Fibroblast of pulmonary artery (primary cell): ENCODE measurements at regions not wholly inside any gene's neighbourhood (a gene's known extent, or its start where the extent isn't known, plus 50 kb on each side); places are given as distances from the start of the nearest gene placed in this dataset.

Source experiments
- DNase-seq: peaks from one replicate; pipeline ENCODE4 v3.0.0-alpha.2; 2010; ENCODE audit warnings: low read depth
- H3K4me3 ChIP-seq: replicated peaks from 2 replicates; pipeline ENCODE4 v1.5.1; 2011; ENCODE audit warnings: low read depth, mild to moderate bottlenecking, control low read depth, low read length, moderate library complexity
- TF ChIP-seq, protein P1 (sequence below): IDR thresholded peaks from 2 replicates; pipeline ENCODE4 v1.5.1; 2011; ENCODE audit warnings: mild to moderate bottlenecking, control low read depth, low read length, inconsistent platforms; ENCODE audit errors: missing control alignments

DNA sequence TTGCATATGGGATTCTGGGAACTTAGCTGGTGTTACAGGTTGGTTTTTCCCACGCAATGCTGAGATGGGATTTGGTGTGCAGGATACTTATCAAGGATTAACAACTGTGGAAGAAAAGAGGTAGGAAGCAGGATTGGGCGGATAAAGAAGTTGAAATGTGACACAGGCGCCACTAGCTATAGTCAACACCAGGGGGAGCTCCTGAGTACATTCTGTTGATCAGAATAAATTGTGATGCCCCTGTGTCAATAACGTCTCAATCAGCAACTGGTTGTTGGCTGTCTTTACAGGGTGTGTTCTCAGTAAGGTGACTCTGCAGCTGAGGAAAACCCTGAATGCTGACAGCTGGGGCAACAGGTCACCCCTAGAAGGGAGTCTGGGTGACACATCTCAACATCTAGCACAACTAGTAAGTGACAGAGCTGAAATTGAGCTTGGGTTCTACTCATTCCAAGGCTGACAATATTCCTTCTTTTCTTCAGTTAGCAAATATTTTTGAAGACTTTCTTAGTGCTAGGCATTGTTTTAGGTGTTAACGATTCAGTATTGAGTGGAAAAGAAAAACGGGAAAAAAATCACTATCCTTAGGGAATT, 143.0 kb downstream of the ARL6IP6 start:
- no peak overlapping the region for H3K4me3 ChIP-seq
- peak; percentile 38 for DNase-seq
- TF ChIP-seq, protein P1, sequence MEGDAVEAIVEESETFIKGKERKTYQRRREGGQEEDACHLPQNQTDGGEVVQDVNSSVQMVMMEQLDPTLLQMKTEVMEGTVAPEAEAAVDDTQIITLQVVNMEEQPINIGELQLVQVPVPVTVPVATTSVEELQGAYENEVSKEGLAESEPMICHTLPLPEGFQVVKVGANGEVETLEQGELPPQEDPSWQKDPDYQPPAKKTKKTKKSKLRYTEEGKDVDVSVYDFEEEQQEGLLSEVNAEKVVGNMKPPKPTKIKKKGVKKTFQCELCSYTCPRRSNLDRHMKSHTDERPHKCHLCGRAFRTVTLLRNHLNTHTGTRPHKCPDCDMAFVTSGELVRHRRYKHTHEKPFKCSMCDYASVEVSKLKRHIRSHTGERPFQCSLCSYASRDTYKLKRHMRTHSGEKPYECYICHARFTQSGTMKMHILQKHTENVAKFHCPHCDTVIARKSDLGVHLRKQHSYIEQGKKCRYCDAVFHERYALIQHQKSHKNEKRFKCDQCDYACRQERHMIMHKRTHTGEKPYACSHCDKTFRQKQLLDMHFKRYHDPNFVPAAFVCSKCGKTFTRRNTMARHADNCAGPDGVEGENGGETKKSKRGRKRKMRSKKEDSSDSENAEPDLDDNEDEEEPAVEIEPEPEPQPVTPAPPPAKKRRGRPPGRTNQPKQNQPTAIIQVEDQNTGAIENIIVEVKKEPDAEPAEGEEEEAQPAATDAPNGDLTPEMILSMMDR: peak; percentile 79

DNA sequence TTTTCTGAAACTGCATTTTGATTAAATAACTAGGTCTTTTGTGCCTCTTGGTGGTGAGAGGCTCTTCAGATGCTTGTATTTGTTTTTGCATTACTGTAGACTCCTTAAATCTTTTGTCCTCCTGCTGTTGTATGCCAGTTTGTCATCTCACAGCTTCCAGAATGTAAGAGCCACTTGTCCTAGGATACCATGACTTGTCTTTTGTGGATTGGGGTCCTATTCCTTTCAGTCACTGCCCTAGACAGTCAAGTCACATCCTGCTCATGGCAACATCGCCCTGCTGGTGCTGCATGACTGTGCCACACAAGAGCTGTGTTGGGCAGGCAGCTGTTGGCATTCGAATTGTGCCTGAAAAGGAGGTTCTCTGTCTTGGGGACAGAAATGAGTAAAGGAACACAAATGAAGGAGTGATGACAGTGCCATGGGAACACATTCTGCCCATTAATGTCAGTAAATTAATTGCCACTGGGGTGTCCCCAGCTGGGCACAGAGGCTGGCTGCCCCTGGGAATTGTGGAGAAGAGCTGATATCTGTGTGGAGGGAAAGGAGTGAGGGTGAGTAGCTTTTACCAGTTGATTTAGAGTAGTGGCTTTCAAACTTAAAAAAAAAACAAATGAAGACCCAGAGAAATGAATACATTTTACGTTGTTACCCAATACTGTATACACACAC, 140.3 kb downstream of the ARL6IP6 start:
- no peak overlapping the region for H3K4me3 ChIP-seq
- TF ChIP-seq, protein P1: no peak
- DNase-seq: no peak

DNA sequence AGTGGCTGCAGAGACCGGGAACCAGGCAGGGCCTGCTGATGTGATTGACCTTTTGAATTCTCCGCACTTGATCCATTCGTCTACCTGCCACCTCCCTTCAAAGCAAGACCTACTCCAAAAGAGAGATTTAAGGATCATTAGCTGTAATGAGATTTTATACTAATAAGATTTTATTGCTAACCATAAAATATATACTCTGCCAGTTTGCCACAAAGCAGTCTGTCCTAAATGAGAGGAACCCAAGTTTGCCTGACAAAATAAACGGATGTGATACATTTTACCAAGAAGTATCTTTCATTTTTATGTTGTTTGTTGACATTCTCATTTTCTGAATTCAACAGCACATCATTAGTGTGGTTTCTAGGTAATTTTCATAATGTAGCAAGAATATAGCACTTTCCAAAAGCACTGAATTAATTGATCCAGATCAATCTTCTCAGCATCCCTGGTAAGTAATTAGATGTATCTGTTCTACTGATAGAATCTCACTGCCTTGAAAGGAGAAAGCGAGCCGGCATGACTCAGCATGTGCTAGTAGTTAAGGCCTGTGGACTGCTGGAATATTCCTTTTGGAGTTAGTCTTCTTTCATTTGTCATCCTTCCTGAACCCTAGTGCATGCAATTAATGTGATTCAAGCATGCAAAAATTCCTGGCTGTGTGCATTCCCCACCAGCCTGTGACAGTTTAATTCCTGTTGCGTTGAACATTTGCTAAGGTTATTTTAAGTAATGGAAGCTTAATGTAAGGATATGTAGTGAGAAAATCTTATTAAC, 128.5 kb downstream of the ARL6IP6 start:
- H3K4me3 ChIP-seq: no peak overlapping the region
- TF ChIP-seq, protein P1: no peak
- peak; percentile 54 for DNase-seq

DNA sequence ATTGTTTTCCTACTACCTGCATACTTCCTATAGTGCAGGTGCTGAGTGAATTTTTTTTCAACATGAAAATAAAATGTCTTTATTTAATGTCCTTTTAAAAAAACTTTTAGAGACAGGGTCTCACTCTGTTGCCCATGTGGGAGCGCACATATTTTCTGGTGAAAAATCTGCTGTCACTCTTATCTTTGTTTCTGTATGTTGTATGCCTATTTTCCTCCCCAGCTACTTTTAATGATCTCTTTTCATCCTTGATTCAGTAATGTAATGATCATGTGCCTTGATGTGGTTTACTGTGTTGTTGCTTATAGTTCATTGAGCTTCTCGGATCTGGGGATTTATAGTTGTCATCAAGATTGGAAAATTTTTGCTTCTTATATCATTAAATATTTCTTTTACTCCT, 117.3 kb downstream of the ARL6IP6 start:
- H3K4me3 ChIP-seq: no peak overlapping the region
- TF ChIP-seq, protein P1: no peak
- DNase-seq: no peak

DNA sequence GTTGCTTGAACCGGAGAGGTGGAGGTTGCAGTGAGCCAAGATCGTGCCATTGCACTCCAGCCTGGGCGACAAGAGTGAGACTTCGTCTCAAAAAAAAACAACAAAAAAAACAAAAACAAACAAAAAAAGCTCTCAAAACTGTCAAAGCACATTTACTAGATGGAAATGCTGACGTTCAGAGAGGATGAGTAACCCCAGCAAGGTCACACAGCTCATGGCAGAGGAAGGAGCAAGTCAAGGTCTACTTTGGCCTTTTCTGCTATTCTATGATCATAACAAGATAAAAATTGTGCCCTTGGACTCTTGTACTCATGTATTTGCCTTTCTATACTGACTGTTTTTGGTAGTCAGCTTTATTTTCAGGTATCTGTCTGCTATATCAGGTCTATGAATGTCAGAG, 109.5 kb downstream of the ARL6IP6 start:
- TF ChIP-seq, protein P1: no peak
- DNase-seq: no peak
- H3K4me3 ChIP-seq: no peak overlapping the region

DNA sequence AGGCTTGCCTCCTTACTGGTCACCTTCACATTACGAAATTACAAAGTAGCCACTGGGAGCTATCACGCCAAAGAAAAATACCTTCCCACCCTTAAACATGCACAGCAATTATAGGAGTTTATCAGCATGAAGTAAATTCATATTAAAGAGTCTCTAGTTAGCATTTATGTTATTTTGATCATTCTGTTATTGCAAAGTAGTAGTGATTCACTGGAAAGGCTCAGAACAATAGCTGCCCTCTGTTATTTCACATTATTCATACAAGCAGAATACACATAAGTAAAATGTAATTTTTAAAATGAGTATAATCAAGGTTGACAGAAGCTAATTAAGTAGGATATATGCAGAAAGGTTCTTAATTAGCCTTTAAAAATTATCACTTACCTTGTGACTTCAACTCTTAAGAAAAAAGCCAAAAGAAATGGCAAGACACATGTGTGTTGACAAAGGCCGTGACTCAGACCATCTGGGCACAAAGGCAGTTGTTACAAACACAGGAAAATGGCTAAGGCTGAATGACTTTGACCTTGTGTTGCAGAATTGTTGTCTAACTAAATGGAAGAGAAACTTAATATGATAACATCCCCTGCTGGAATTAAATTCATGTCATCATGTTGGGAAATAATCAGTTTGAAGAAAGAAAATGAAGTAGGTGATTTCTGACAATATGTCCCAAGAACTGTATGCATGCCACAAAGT, 108.3 kb downstream of the ARL6IP6 start:
- DNase-seq: peak; percentile 80
- TF ChIP-seq, protein P1: no peak
- no peak overlapping the region for H3K4me3 ChIP-seq
